Neural progenitor cell (in vitro differentiated cells): ENCODE measurements at regions not wholly inside any gene's neighbourhood (a gene's known extent, or its start where the extent isn't known, plus 50 kb on each side); places are given as distances from the start of the nearest gene placed in this dataset.

Experiments used
- DNase-seq: peaks from one replicate; pipeline ENCODE4 v3.0.0-alpha.2; 2016; ENCODE audit warnings: low spot score
- H2AFZ ChIP-seq: fragments of 200-600 bp; sonication (generic); replicated peaks from 2 replicates; pipeline ENCODE4 v1.6.1; 2016; ENCODE audit warnings: antibody characterized with exemption
- H3F3A ChIP-seq: fragments of 200-600 bp; sonication (generic); 2 replicates; pipeline ENCODE4 v1.6.1; 2016; ENCODE audit warnings: antibody characterized with exemption, low read depth
- H3K27ac ChIP-seq: fragments of 200-600 bp; sonication (generic); 2 replicates; pipeline ENCODE4 v1.5.1; 2016; ENCODE audit warnings: mild to moderate bottlenecking
- H3K27me3 ChIP-seq: fragments of 200-600 bp; sonication (generic); 2 replicates; pipeline ENCODE4 v1.6.1; 2016; ENCODE audit warnings: mild to moderate bottlenecking, moderate library complexity
- H3K36me3 ChIP-seq: fragments of 200-600 bp; sonication (generic); 2 replicates; pipeline ENCODE4 v1.5.1; 2016
- H3K4me1 ChIP-seq: fragments of 200-600 bp; sonication (generic); 2 replicates; pipeline ENCODE4 v1.6.1; 2016; ENCODE audit warnings: mixed run types
- H3K4me2 ChIP-seq: fragments of 200-600 bp; sonication (generic); 2 replicates; pipeline ENCODE4 v1.6.1; 2016
- H3K4me3 ChIP-seq: fragments of 200-600 bp; sonication (generic); 2 replicates; pipeline ENCODE4 v1.5.1; 2016
- H3K79me2 ChIP-seq: fragments of 200-600 bp; sonication (generic); 2 replicates; pipeline ENCODE4 v1.6.1; 2016; ENCODE audit warnings: low read depth
- H3K9ac ChIP-seq: fragments of 200-600 bp; sonication (generic); 2 replicates; pipeline ENCODE4 v1.6.1; 2016
- H3K9me3 ChIP-seq: fragments of 200-600 bp; sonication (generic); 2 replicates; pipeline ENCODE4 v1.5.1; 2016; ENCODE audit warnings: low read depth
- H4K20me1 ChIP-seq: fragments of 200-600 bp; sonication (generic); 2 replicates; pipeline ENCODE4 v1.6.1; 2016; ENCODE audit warnings: low read depth
- H3K27ac Mint-ChIP-seq: 3 replicates; pipeline ENCODE4 v1.8.0; 2021; ENCODE audit warnings: mixed read lengths
- H3K27me3 Mint-ChIP-seq: 2 replicates; pipeline ENCODE4 v1.8.0; 2022; ENCODE audit warnings: low read depth, mild to moderate bottlenecking, inconsistent platforms, moderate library complexity, mixed read lengths; ENCODE audit not compliant: insufficient read depth
- H3K36me3 Mint-ChIP-seq: 3 replicates; pipeline ENCODE4 v1.8.0; 2021; ENCODE audit warnings: mixed read lengths
- H3K4me1 Mint-ChIP-seq: 3 replicates; pipeline ENCODE4 v1.8.0; 2021; ENCODE audit warnings: mixed read lengths
- H3K4me3 Mint-ChIP-seq: 3 replicates; pipeline ENCODE4 v1.8.0; 2021; ENCODE audit warnings: mild to moderate bottlenecking, moderate library complexity, mixed read lengths
- H3K9me3 Mint-ChIP-seq: 3 replicates; pipeline ENCODE4 v1.8.0; 2020; ENCODE audit warnings: mixed read lengths
- EZH2 ChIP-seq: fragments of 200-600 bp; sonication (generic); IDR thresholded peaks from 2 replicates; pipeline ENCODE4 v1.6.1; 2017; ENCODE audit warnings: antibody characterized with exemption, mild to moderate bottlenecking, moderate library complexity
- EZH2phosphoT487 ChIP-seq: fragments of 200-600 bp; sonication (generic); IDR thresholded peaks from 2 replicates; pipeline ENCODE4 v1.6.1; 2017; ENCODE audit warnings: antibody characterized with exemption
- TF ChIP-seq, protein P1 (sequence below): fragments of 200-600 bp; sonication (generic); IDR thresholded peaks from 2 replicates; pipeline ENCODE4 v1.5.1; 2017; ENCODE audit warnings: antibody characterized with exemption, mild to moderate bottlenecking

DNA sequence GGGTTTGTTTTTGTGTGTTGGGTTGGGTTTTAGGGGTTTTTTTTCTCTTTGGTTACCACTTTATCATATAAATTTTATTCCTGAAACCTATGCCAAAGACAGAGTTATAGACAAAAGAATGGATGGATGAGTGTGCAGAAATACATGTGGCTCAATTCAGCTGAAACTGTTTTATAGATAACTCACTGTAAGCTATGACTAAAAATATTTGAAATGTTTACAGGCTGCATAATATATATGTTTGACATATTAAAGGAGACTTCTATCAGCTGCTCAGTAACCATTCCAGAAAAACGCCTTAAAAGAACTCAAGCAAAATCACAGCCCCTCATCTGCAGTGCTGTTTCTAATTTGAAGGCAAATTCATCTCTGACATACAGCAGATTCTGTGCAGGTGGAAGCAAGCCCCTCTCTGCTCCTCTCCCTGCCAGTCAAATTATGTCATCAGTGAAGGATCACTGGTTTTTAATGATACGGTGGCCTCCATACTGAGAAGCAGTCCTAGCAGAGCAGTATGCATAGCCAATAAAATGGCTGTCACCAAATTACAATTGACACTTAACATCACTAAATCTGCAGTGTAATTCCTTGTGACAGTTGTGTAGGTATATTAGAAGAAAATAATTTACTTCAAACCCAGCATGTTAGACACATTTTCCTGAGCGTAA lies 301.6 kb downstream of the NR2F1-AS1 start:
- no peaks in the 10 kb centered on the region for H3F3A ChIP-seq
- no peaks in the 10 kb centered on the region for H3K36me3 ChIP-seq
- peaks cover 41% of the 10 kb centered on the region for H3K4me1 Mint-ChIP-seq
- H3K4me3 Mint-ChIP-seq = no peak overlapping the region
- no peak for DNase-seq
- H3K27ac Mint-ChIP-seq = no peak overlapping the region
- H3K4me3 ChIP-seq = no peak overlapping the region
- no peaks in the 10 kb centered on the region for H3K36me3 Mint-ChIP-seq
- H3K4me1 ChIP-seq = peaks cover 9% of the 10 kb centered on the region
- no peak overlapping the region for H3K27ac ChIP-seq
- H3K27me3 Mint-ChIP-seq = peaks cover 7% of the 10 kb centered on the region
- TF ChIP-seq, protein P1, sequence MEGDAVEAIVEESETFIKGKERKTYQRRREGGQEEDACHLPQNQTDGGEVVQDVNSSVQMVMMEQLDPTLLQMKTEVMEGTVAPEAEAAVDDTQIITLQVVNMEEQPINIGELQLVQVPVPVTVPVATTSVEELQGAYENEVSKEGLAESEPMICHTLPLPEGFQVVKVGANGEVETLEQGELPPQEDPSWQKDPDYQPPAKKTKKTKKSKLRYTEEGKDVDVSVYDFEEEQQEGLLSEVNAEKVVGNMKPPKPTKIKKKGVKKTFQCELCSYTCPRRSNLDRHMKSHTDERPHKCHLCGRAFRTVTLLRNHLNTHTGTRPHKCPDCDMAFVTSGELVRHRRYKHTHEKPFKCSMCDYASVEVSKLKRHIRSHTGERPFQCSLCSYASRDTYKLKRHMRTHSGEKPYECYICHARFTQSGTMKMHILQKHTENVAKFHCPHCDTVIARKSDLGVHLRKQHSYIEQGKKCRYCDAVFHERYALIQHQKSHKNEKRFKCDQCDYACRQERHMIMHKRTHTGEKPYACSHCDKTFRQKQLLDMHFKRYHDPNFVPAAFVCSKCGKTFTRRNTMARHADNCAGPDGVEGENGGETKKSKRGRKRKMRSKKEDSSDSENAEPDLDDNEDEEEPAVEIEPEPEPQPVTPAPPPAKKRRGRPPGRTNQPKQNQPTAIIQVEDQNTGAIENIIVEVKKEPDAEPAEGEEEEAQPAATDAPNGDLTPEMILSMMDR = no peak
- TF ChIP-seq EZH2phosphoT487 (no peak), EZH2 (no peak)
- no peak overlapping the region for H3K4me2 ChIP-seq
- no peak overlapping the region for H3K9ac ChIP-seq
- no peaks in the 10 kb centered on the region for H3K9me3 ChIP-seq
- no peaks in the 10 kb centered on the region for H4K20me1 ChIP-seq
- no peak overlapping the region for H2AFZ ChIP-seq
- no peaks in the 10 kb centered on the region for H3K27me3 ChIP-seq
- H3K79me2 ChIP-seq = no peaks in the 10 kb centered on the region
- H3K9me3 Mint-ChIP-seq = peaks cover 2% of the 10 kb centered on the region

DNA sequence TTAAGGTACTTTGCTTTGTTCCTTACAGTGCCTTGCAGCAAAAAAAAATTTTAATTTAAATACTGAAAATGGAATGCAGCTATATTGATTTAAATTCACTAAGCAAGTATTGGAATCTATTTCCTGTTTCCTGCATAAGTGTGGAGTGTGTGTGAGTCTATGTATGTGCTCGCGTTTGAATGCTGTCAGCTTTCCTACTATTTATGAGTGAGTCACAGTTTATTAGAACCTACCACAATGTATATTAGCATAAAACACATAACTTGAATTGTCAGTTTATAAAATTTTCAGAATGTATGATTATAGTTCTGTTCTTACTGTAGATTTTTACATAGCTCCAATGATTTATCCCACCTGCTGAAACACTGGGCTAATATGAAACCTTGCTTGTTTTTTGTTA lies 302.1 kb downstream of the NR2F1-AS1 start:
- Mint-ChIP-seq H3K9me3 (peaks cover 2% of the 10 kb centered on the region), H3K27me3 (peaks cover 7% of the 10 kb centered on the region), H3K4me3 (no peak overlapping the region), H3K4me1 (peaks cover 46% of the 10 kb centered on the region), H3K27ac (no peak overlapping the region), H3K36me3 (no peaks in the 10 kb centered on the region)
- H3K4me1 ChIP-seq = peaks cover 9% of the 10 kb centered on the region
- no peak overlapping the region for H3K4me2 ChIP-seq
- TF ChIP-seq EZH2phosphoT487 (no peak), EZH2 (no peak)
- TF ChIP-seq, protein P1 = no peak
- H3K27ac ChIP-seq = no peak overlapping the region
- no peak for DNase-seq
- no peaks in the 10 kb centered on the region for H4K20me1 ChIP-seq
- no peaks in the 10 kb centered on the region for H3K27me3 ChIP-seq
- H3F3A ChIP-seq = no peaks in the 10 kb centered on the region
- H3K9ac ChIP-seq = no peak overlapping the region
- H3K36me3 ChIP-seq = no peaks in the 10 kb centered on the region
- no peaks in the 10 kb centered on the region for H3K9me3 ChIP-seq
- H2AFZ ChIP-seq = no peak overlapping the region
- no peaks in the 10 kb centered on the region for H3K79me2 ChIP-seq
- H3K4me3 ChIP-seq = no peak overlapping the region

DNA sequence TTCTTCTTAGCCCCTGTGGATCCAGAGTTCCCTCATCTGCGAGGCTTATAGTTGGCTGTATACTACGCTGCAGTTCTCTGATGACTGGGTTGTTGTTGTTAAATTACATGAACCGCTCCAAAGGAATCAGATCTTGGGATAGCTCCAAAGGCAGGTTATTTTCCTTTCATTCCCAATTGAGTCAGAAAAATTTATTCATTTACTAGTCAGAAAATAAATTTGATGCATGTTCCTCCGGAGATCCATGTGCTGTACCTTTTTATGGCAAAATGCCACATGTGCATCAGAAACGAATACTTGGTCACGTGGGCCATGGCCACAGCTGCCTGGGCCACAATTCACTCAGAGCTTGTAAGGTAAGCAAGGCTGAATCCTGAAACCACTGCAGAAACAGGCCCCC lies 304.0 kb downstream of the NR2F1-AS1 start:
- no peak overlapping the region for H3K27ac ChIP-seq
- Mint-ChIP-seq H3K36me3 (no peaks in the 10 kb centered on the region), H3K27me3 (peaks cover 11% of the 10 kb centered on the region), H3K27ac (no peak overlapping the region), H3K4me3 (no peak overlapping the region), H3K4me1 (peaks cover 45% of the 10 kb centered on the region), H3K9me3 (peaks cover 2% of the 10 kb centered on the region)
- no peaks in the 10 kb centered on the region for H3K36me3 ChIP-seq
- TF ChIP-seq EZH2phosphoT487 = no peak
- TF ChIP-seq, protein P1 = no peak
- peaks cover 9% of the 10 kb centered on the region for H3K4me1 ChIP-seq
- H2AFZ ChIP-seq = no peak overlapping the region
- H3F3A ChIP-seq = no peaks in the 10 kb centered on the region
- no peak overlapping the region for H3K4me3 ChIP-seq
- H3K9ac ChIP-seq = no peak overlapping the region
- H3K4me2 ChIP-seq = no peak overlapping the region
- no peaks in the 10 kb centered on the region for H3K27me3 ChIP-seq
- no peaks in the 10 kb centered on the region for H4K20me1 ChIP-seq
- no peaks in the 10 kb centered on the region for H3K9me3 ChIP-seq
- H3K79me2 ChIP-seq = no peaks in the 10 kb centered on the region
- no peak for DNase-seq
